Osteoblast (primary cell): ENCODE measurements at regions not wholly inside any gene's neighbourhood (a gene's known extent, or its start where the extent isn't known, plus 50 kb on each side); places are given as distances from the start of the nearest gene placed in this dataset.
A peak's percentile ranks its signal among the peaks of the same experiment; 100 is the strongest.

Source experiments
- DNase-seq: peaks from one replicate; pipeline ENCODE4 v3.0.0; 2011; ENCODE audit warnings: low spot score, mixed read lengths; ENCODE audit not compliant: insufficient read length; ENCODE audit errors: missing footprints
- H2AFZ ChIP-seq: 2 replicates; pipeline ENCODE4 v1.6.0; 2011; ENCODE audit warnings: mild to moderate bottlenecking, low read length
- H3K27ac ChIP-seq: 2 replicates; pipeline ENCODE4 v1.5.1; 2011; ENCODE audit warnings: mild to moderate bottlenecking, low read depth, low read length, moderate library complexity
- H3K27me3 ChIP-seq: 2 replicates; pipeline ENCODE4 v1.6.0; 2012; ENCODE audit warnings: mild to moderate bottlenecking, control low read depth, inconsistent platforms, low read length, moderate library complexity; ENCODE audit not compliant: insufficient read depth
- H3K36me3 ChIP-seq: 2 replicates; pipeline ENCODE4 v1.5.1; 2011; ENCODE audit warnings: mild to moderate bottlenecking, low read length, control low read depth, moderate library complexity; ENCODE audit not compliant: insufficient read depth
- H3K4me1 ChIP-seq: 2 replicates; pipeline ENCODE4 v1.5.1; 2011; ENCODE audit warnings: mild to moderate bottlenecking, low read length, control low read depth, moderate library complexity; ENCODE audit not compliant: insufficient read depth
- H3K4me2 ChIP-seq: 2 replicates; pipeline ENCODE4 v1.6.0; 2011; ENCODE audit warnings: mild to moderate bottlenecking, low read length; ENCODE audit not compliant: insufficient read depth
- H3K4me3 ChIP-seq: fragments of 200-600 bp; sonication (generic); 3 replicates; pipeline ENCODE4 v1.5.1; 2012; ENCODE audit warnings: mild to moderate bottlenecking, low read length, inconsistent platforms; ENCODE audit not compliant: insufficient read depth
- H3K79me2 ChIP-seq: 2 replicates; pipeline ENCODE4 v1.6.0; 2012; ENCODE audit warnings: mild to moderate bottlenecking, low read length, control low read depth, inconsistent platforms; ENCODE audit not compliant: insufficient read depth
- H3K9me3 ChIP-seq: 2 replicates; pipeline ENCODE4 v1.5.1; 2011; ENCODE audit warnings: low read depth, low read length, control low read depth
- H4K20me1 ChIP-seq: 2 replicates; pipeline ENCODE4 v1.6.0; 2012; ENCODE audit warnings: mild to moderate bottlenecking, low read length, control low read depth; ENCODE audit not compliant: insufficient read depth
- CTCF ChIP-seq: IDR thresholded peaks from 2 replicates; pipeline ENCODE4 v1.5.1; 2011; ENCODE audit warnings: mild to moderate bottlenecking, low read depth, low read length, moderate library complexity; ENCODE audit errors: extremely low read depth

DNA sequence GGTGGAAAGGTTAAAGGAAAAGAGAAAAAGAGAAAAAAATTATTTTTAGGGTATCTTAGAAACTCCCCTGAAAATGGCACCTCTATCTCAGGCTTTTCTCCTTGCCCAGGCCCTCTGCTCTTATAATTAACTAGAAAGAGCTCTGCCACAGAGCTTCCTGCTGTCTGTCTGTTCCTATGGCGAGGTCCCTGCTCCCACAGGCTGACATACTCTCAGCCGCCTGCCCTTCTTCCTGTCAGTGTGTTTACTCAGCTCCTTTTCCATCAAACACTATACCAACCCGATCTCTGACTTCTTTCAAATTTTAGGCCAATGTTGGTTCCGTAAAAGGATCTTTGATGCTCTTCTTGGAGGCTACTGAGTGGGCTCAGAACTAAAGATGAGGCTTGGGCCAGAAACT, 482.6 kb downstream of the DMAC1 start:
- Histone ChIP-seq H3K9me3 (no peaks in the 10 kb centered on the region), H3K4me2 (no peak overlapping the region), H4K20me1 (no peaks in the 10 kb centered on the region), H2AFZ (no peak overlapping the region), H3K4me3 (no peak overlapping the region), H3K27me3 (no peaks in the 10 kb centered on the region), H3K36me3 (no peaks in the 10 kb centered on the region), H3K79me2 (no peaks in the 10 kb centered on the region), H3K27ac (no peak overlapping the region), H3K4me1 (peaks cover 14% of the 10 kb centered on the region)
- DNase-seq: no peak
- TF ChIP-seq CTCF: no peak

DNA sequence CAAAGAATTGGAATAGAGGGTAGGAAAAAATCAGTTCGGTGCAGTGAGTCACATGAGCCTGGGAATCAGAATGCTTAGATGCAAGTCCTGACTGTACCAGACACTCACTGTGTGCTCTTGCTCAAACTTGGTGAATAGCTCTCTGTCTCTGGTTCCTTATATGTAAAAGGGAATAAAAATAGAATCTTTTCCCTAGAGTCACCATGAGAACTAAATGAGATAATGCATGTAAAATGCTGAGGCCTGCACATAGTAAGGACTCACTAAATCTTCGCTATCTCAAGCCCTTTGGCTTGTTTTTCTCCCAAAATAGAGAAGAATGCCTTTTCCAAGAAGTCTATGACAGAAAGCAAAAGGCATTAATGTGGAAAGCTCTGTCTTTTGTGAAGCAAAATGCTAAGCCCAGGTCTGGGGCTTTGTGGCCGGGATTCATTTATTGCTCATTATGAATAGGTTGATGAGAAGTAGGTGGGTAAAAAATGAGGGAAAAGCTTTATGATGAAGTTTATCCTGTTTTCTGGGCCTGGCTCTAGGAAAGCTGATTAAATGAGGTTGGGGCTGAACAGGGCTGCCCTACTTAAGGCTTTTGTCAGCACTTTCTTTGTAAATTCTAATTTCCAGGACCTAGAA, 483.3 kb downstream of the DMAC1 start:
- peaks cover 14% of the 10 kb centered on the region for H3K4me1 ChIP-seq
- H3K79me2 ChIP-seq: no peaks in the 10 kb centered on the region
- no peak overlapping the region for H3K4me3 ChIP-seq
- H3K27ac ChIP-seq: no peak overlapping the region
- peak overlapping the region; percentile 15 for H3K4me2 ChIP-seq
- no peak overlapping the region for H2AFZ ChIP-seq
- H3K36me3 ChIP-seq: no peaks in the 10 kb centered on the region
- H3K9me3 ChIP-seq: no peaks in the 10 kb centered on the region
- no peaks in the 10 kb centered on the region for H3K27me3 ChIP-seq
- no peak for TF ChIP-seq CTCF
- no peaks in the 10 kb centered on the region for H4K20me1 ChIP-seq
- no peak for DNase-seq

GRCh38 chr9:7315746-7316145, 483.8 kb downstream of the DMAC1 start:
- Histone ChIP-seq H3K27ac (no peak overlapping the region), H3K27me3 (no peaks in the 10 kb centered on the region), H3K79me2 (no peaks in the 10 kb centered on the region), H3K9me3 (no peaks in the 10 kb centered on the region), H4K20me1 (no peaks in the 10 kb centered on the region), H3K4me3 (no peak overlapping the region), H3K4me1 (peaks cover 14% of the 10 kb centered on the region), H3K4me2 (peak overlapping the region; percentile 15), H3K36me3 (no peaks in the 10 kb centered on the region), H2AFZ (no peak overlapping the region)
- DNase-seq: no peak
- no peak for TF ChIP-seq CTCF

DNA sequence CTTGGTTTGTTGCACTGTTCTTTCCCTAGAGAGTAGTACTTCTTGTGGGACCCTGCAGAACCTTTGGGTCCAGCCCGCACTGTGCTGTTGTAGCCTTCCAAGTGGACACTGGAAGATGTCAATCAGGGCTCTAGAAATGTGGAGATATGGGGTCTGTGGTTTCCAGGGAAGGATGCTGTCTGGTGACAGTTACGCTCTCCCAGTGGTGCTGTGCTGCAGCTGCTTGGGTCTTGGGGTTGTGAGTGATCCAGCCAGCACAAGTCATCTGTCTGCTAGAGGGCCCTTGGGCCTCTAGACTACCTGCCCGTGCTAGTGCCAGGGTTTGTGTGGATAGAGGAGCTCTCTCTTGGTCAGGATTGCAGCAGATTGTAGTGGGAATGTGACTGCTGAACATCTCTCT, 484.5 kb downstream of the DMAC1 start:
- H3K9me3 ChIP-seq: no peaks in the 10 kb centered on the region
- no peak overlapping the region for H3K4me2 ChIP-seq
- H2AFZ ChIP-seq: no peak overlapping the region
- no peaks in the 10 kb centered on the region for H3K36me3 ChIP-seq
- H3K27ac ChIP-seq: no peak overlapping the region
- no peak for TF ChIP-seq CTCF
- no peaks in the 10 kb centered on the region for H4K20me1 ChIP-seq
- peaks cover 7% of the 10 kb centered on the region for H3K4me1 ChIP-seq
- DNase-seq: no peak
- H3K4me3 ChIP-seq: no peak overlapping the region
- no peaks in the 10 kb centered on the region for H3K27me3 ChIP-seq
- no peaks in the 10 kb centered on the region for H3K79me2 ChIP-seq
